ENCODE measurements at regions not wholly inside any gene's neighbourhood (a gene's known extent, or its start where the extent isn't known, plus 50 kb on each side); places are given as distances from the start of the nearest gene placed in this dataset.

GRCh38 chr1:219445864-219446263 is 167.0 kb downstream of the ZC3H11B start:
- no peaks in the 10 kb centered on the region for H3K36me3 ChIP-seq (ENCODE audit: insufficient read depth, low read length)
- no peaks in the 10 kb centered on the region for H3K9me3 ChIP-seq (ENCODE audit: low read length)
- H3K27me3 ChIP-seq (ENCODE audit: control insufficient read depth in 1 of 2, insufficient read depth in 2 of 2, low read length in 2 of 2): no peaks in the 10 kb centered on the region
- no peak overlapping the region for H3K9ac ChIP-seq (ENCODE audit: low read length)
- no peaks in the 10 kb centered on the region for H3K4me1 ChIP-seq (ENCODE audit: insufficient read depth, low read length)
- H3K4me3 ChIP-seq (ENCODE audit: low read depth in 1 of 2, low read length in 2 of 2): no peak overlapping the region
- no peak overlapping the region for H3K27ac ChIP-seq (ENCODE audit: low read depth, low read length)

GRCh38 chr1:219444474-219444873 is 168.4 kb downstream of the ZC3H11B start:
- H3K4me3 ChIP-seq (ENCODE audit: low read depth in 1 of 2, low read length in 2 of 2): no peak overlapping the region
- H3K9me3 ChIP-seq (ENCODE audit: low read length): no peaks in the 10 kb centered on the region

GRCh38 chr1:219443763-219444162 is 169.1 kb downstream of the ZC3H11B start:
- no peaks in the 10 kb centered on the region for H3K9me3 ChIP-seq (ENCODE audit: low read length)
- H3K9ac ChIP-seq (ENCODE audit: low read length): no peak overlapping the region
- no peaks in the 10 kb centered on the region for H3K27me3 ChIP-seq (ENCODE audit: control insufficient read depth in 1 of 2, insufficient read depth in 2 of 2, low read length in 2 of 2)
- no peak overlapping the region for H3K4me3 ChIP-seq (ENCODE audit: low read depth in 1 of 2, low read length in 2 of 2)
- no peak overlapping the region for H3K27ac ChIP-seq (ENCODE audit: low read depth, low read length)
- no peaks in the 10 kb centered on the region for H3K36me3 ChIP-seq (ENCODE audit: insufficient read depth, low read length)
- no peaks in the 10 kb centered on the region for H3K4me1 ChIP-seq (ENCODE audit: insufficient read depth, low read length)

More at GRCh38 chr1:219444474-219444873, 168.4 kb downstream of the ZC3H11B start:
- Histone ChIP-seq H3K36me3 (ENCODE audit: insufficient read depth, low read length) (no peaks in the 10 kb centered on the region), H3K4me1 (ENCODE audit: insufficient read depth, low read length) (no peaks in the 10 kb centered on the region), H3K27me3 (ENCODE audit: control insufficient read depth in 1 of 2, insufficient read depth in 2 of 2, low read length in 2 of 2) (no peaks in the 10 kb centered on the region), H3K27ac (ENCODE audit: low read depth, low read length) (no peak overlapping the region), H3K9ac (ENCODE audit: low read length) (no peak overlapping the region)

GRCh38 chr1:219442611-219443061 is 170.3 kb downstream of the ZC3H11B start:
- Histone ChIP-seq H3K4me1 (ENCODE audit: insufficient read depth, low read length) (no peaks in the 10 kb centered on the region), H3K27ac (ENCODE audit: low read depth, low read length) (no peak overlapping the region), H3K27me3 (ENCODE audit: control insufficient read depth in 1 of 2, insufficient read depth in 2 of 2, low read length in 2 of 2) (no peaks in the 10 kb centered on the region), H3K36me3 (ENCODE audit: insufficient read depth, low read length) (no peaks in the 10 kb centered on the region), H3K9ac (ENCODE audit: low read length) (no peak overlapping the region), H3K9me3 (ENCODE audit: low read length) (no peaks in the 10 kb centered on the region), H3K4me3 (ENCODE audit: low read depth in 1 of 2, low read length in 2 of 2) (no peak overlapping the region)

GRCh38 chr1:219441884-219442283 is 171.0 kb downstream of the ZC3H11B start:
- no peak overlapping the region for H3K27ac ChIP-seq (ENCODE audit: low read depth, low read length)
- H3K4me3 ChIP-seq (ENCODE audit: low read depth in 1 of 2, low read length in 2 of 2): no peak overlapping the region
- no peaks in the 10 kb centered on the region for H3K27me3 ChIP-seq (ENCODE audit: control insufficient read depth in 1 of 2, insufficient read depth in 2 of 2, low read length in 2 of 2)
- H3K9me3 ChIP-seq (ENCODE audit: low read length): no peaks in the 10 kb centered on the region
- no peaks in the 10 kb centered on the region for H3K36me3 ChIP-seq (ENCODE audit: insufficient read depth, low read length)
- no peak overlapping the region for H3K9ac ChIP-seq (ENCODE audit: low read length)
- no peaks in the 10 kb centered on the region for H3K4me1 ChIP-seq (ENCODE audit: insufficient read depth, low read length)

GRCh38 chr1:219439376-219439775 is 173.5 kb downstream of the ZC3H11B start:
- no peak overlapping the region for H3K4me3 ChIP-seq (ENCODE audit: low read depth in 1 of 2, low read length in 2 of 2)
- H3K27ac ChIP-seq (ENCODE audit: low read depth, low read length): no peak overlapping the region
- H3K9ac ChIP-seq (ENCODE audit: low read length): no peak overlapping the region
- H3K36me3 ChIP-seq (ENCODE audit: insufficient read depth, low read length): no peaks in the 10 kb centered on the region
- H3K4me1 ChIP-seq (ENCODE audit: insufficient read depth, low read length): no peaks in the 10 kb centered on the region
- no peaks in the 10 kb centered on the region for H3K9me3 ChIP-seq (ENCODE audit: low read length)
- no peaks in the 10 kb centered on the region for H3K27me3 ChIP-seq (ENCODE audit: control insufficient read depth in 1 of 2, insufficient read depth in 2 of 2, low read length in 2 of 2)

- Histone ChIP-seq H3K36me3 (ENCODE audit: insufficient read depth, low read length) (no peaks in the 10 kb centered on the region), H3K9me3 (ENCODE audit: low read length) (no peaks in the 10 kb centered on the region), H3K4me3 (ENCODE audit: low read depth in 1 of 2, low read length in 2 of 2) (no peak overlapping the region), H3K27me3 (ENCODE audit: control insufficient read depth in 1 of 2, insufficient read depth in 2 of 2, low read length in 2 of 2) (no peaks in the 10 kb centered on the region), H3K9ac (ENCODE audit: low read length) (no peak overlapping the region), H3K4me1 (ENCODE audit: insufficient read depth, low read length) (no peaks in the 10 kb centered on the region), H3K27ac (ENCODE audit: low read depth, low read length) (no peak overlapping the region)
These were observed 174.5 kb downstream of the ZC3H11B start for GRCh38 chr1:219438386-219438785.

GRCh38 chr1:219434923-219435297 is 178.0 kb downstream of the ZC3H11B start:
- no peak overlapping the region for H3K4me3 ChIP-seq (ENCODE audit: low read depth in 1 of 2, low read length in 2 of 2)
- H3K27ac ChIP-seq (ENCODE audit: low read depth, low read length): no peak overlapping the region
- H3K9me3 ChIP-seq (ENCODE audit: low read length): no peaks in the 10 kb centered on the region
- no peaks in the 10 kb centered on the region for H3K36me3 ChIP-seq (ENCODE audit: insufficient read depth, low read length)
- H3K9ac ChIP-seq (ENCODE audit: low read length): no peak overlapping the region
- no peaks in the 10 kb centered on the region for H3K4me1 ChIP-seq (ENCODE audit: insufficient read depth, low read length)
- H3K27me3 ChIP-seq (ENCODE audit: control insufficient read depth in 1 of 2, insufficient read depth in 2 of 2, low read length in 2 of 2): no peaks in the 10 kb centered on the region

- Histone ChIP-seq H3K36me3 (ENCODE audit: insufficient read depth, low read length) (no peaks in the 10 kb centered on the region), H3K9ac (ENCODE audit: low read length) (no peak overlapping the region), H3K27me3 (ENCODE audit: control insufficient read depth in 1 of 2, insufficient read depth in 2 of 2, low read length in 2 of 2) (no peaks in the 10 kb centered on the region), H3K4me3 (ENCODE audit: low read depth in 1 of 2, low read length in 2 of 2) (no peak overlapping the region), H3K9me3 (ENCODE audit: low read length) (no peaks in the 10 kb centered on the region), H3K4me1 (ENCODE audit: insufficient read depth, low read length) (no peaks in the 10 kb centered on the region), H3K27ac (ENCODE audit: low read depth, low read length) (no peak overlapping the region)
These were observed 178.5 kb downstream of the ZC3H11B start for GRCh38 chr1:219434285-219434922.

GRCh38 chr1:219433496-219434131 is 179.3 kb downstream of the ZC3H11B start:
- Histone ChIP-seq H3K27me3 (ENCODE audit: control insufficient read depth in 1 of 2, insufficient read depth in 2 of 2, low read length in 2 of 2) (no peaks in the 10 kb centered on the region), H3K27ac (ENCODE audit: low read depth, low read length) (no peak overlapping the region), H3K9ac (ENCODE audit: low read length) (no peak overlapping the region), H3K4me3 (ENCODE audit: low read depth in 1 of 2, low read length in 2 of 2) (no peak overlapping the region), H3K4me1 (ENCODE audit: insufficient read depth, low read length) (no peaks in the 10 kb centered on the region), H3K9me3 (ENCODE audit: low read length) (no peaks in the 10 kb centered on the region), H3K36me3 (ENCODE audit: insufficient read depth, low read length) (no peaks in the 10 kb centered on the region)

- Histone ChIP-seq H3K4me3 (ENCODE audit: low read depth in 1 of 2, low read length in 2 of 2) (no peak overlapping the region), H3K9ac (ENCODE audit: low read length) (no peak overlapping the region), H3K36me3 (ENCODE audit: insufficient read depth, low read length) (no peaks in the 10 kb centered on the region), H3K4me1 (ENCODE audit: insufficient read depth, low read length) (no peaks in the 10 kb centered on the region), H3K27ac (ENCODE audit: low read depth, low read length) (no peak overlapping the region), H3K27me3 (ENCODE audit: control insufficient read depth in 1 of 2, insufficient read depth in 2 of 2, low read length in 2 of 2) (no peaks in the 10 kb centered on the region), H3K9me3 (ENCODE audit: low read length) (no peaks in the 10 kb centered on the region)
These were observed 179.9 kb downstream of the ZC3H11B start for GRCh38 chr1:219433001-219433400.

- H3K36me3 ChIP-seq (ENCODE audit: insufficient read depth, low read length): no peaks in the 10 kb centered on the region
- H3K9ac ChIP-seq (ENCODE audit: low read length): no peak overlapping the region
- no peak overlapping the region for H3K4me3 ChIP-seq (ENCODE audit: low read depth in 1 of 2, low read length in 2 of 2)
- H3K27ac ChIP-seq (ENCODE audit: low read depth, low read length): no peak overlapping the region
- no peaks in the 10 kb centered on the region for H3K4me1 ChIP-seq (ENCODE audit: insufficient read depth, low read length)
- H3K9me3 ChIP-seq (ENCODE audit: low read length): no peaks in the 10 kb centered on the region
- no peaks in the 10 kb centered on the region for H3K27me3 ChIP-seq (ENCODE audit: control insufficient read depth in 1 of 2, insufficient read depth in 2 of 2, low read length in 2 of 2)
These were observed 180.7 kb downstream of the ZC3H11B start for GRCh38 chr1:219432191-219432606.

Data from muscle layer of colon (tissue), 2 donors.